ENCODE measurements at regions not wholly inside any gene's neighbourhood (a gene's known extent, or its start where the extent isn't known, plus 50 kb on each side); places are given as distances from the start of the nearest gene placed in this dataset.

DNA sequence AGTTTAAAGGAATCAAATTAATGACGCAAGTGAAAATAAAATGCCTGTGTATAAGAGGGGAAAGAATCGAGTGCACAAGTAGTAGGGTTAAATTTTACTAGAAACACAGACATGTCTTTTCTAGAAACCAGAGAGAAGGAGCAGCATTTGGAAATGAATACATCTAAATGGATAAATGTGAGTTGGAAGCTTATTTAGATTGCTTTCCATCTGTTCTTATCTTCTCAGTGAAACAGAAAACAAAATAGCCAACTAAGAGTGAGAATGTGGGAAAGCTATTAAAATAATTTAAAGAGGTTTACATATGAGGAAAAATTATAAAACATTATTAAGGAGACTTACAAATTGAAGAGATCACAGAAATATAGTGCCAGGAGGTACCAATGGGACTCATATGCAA is 1818.9 kb upstream of the FLRT2 start:
- BruUV-seq (replicated peaks) = no TSS peak
- no peaks in the 10 kb centered on the region for H3K36me3 ChIP-seq (ENCODE audit: insufficient read depth, low read length)
- intact Hi-C loops (cut with micrococcal nuclease; ENCODE audit: unreplicated experiment) = no loop called here
- no peaks in the 10 kb centered on the region for H3K9me2 ChIP-seq (ENCODE audit: insufficient read depth, low read length)
- H3K9me3 ChIP-seq (ENCODE audit: low read length) = no peaks in the 10 kb centered on the region
- no peaks in the 10 kb centered on the region for H3K79me2 ChIP-seq (ENCODE audit: insufficient read depth, low read depth, low read length)
- H3K27ac ChIP-seq (ENCODE audit: low read depth, low read length, poor library complexity, severe bottlenecking) = no peak overlapping the region
- no peaks in the 10 kb centered on the region for H3K4me1 ChIP-seq (ENCODE audit: insufficient read depth, low read length, poor library complexity, severe bottlenecking)
- CTCF ChIA-PET (ENCODE audit: unreplicated experiment) = no interaction called here
- H3K4me2 ChIP-seq (ENCODE audit: low read length) = no peak overlapping the region
- H4K20me1 ChIP-seq (ENCODE audit: insufficient read depth, low read length) = no peaks in the 10 kb centered on the region
- TF ChIP-seq, protein P1, sequence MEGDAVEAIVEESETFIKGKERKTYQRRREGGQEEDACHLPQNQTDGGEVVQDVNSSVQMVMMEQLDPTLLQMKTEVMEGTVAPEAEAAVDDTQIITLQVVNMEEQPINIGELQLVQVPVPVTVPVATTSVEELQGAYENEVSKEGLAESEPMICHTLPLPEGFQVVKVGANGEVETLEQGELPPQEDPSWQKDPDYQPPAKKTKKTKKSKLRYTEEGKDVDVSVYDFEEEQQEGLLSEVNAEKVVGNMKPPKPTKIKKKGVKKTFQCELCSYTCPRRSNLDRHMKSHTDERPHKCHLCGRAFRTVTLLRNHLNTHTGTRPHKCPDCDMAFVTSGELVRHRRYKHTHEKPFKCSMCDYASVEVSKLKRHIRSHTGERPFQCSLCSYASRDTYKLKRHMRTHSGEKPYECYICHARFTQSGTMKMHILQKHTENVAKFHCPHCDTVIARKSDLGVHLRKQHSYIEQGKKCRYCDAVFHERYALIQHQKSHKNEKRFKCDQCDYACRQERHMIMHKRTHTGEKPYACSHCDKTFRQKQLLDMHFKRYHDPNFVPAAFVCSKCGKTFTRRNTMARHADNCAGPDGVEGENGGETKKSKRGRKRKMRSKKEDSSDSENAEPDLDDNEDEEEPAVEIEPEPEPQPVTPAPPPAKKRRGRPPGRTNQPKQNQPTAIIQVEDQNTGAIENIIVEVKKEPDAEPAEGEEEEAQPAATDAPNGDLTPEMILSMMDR (conservative IDR thresholded peaks at IDR 0.05; ENCODE audit: low read length) = no peak
- TF ChIP-seq EZH2phosphoT487 (IDR thresholded peaks at IDR 0.05; ENCODE audit: borderline replicate concordance, low read depth, low read length) = no peak
- H2AFZ ChIP-seq (ENCODE audit: low read length) = no peak overlapping the region
- no peak overlapping the region for H3K4me3 ChIP-seq (ENCODE audit: low read depth, low read length, poor library complexity, severe bottlenecking)
- POLR2A ChIA-PET = no interaction called here
- DNase-seq (ENCODE audit: low spot score) = no peak

DNA sequence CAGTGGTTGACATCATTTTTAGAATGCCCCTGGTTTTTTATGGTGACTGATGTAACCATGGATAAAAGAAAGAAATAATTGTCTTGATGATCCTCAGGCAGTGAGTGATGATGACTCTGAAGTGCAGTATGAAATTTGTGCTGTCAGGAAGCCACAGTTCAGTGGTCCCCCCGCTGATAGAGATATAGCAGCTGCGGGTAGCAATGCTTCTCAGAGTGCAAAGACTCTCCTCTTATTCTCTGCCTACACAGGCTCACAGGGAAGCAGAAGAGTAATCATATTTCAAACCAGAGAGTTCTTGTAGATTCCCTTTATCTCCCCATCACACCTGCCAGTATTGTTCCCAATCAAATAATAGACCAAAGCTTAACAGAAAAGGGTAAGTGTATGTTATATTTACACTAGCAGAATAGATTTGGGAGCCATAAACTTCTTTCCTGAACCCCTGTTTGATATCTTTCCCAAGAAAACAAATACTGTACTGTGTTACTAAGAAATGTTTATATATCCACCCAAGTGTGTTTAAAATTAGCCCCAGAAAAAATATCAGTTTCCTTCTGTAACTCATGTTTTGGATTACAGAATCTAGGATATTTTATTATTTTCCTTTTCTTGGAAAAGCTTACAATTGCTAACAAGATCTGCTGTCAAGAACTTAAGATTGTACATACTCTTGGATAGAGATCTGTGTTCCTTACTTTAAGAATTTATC is 1817.4 kb upstream of the FLRT2 start:
- ChIA-PET POLR2A (interaction anchor here (0.7 kb wide), 3 partner anchors 19 to 183 kb away, joined by 3 to 4 read pairs (median 3); no protein-coding TSS in a partner anchor), CTCF (ENCODE audit: unreplicated experiment) (no interaction called here)
- Histone ChIP-seq H3K4me2 (ENCODE audit: low read length) (no peak overlapping the region), H2AFZ (ENCODE audit: low read length) (no peak overlapping the region), H3K9me3 (ENCODE audit: low read length) (no peaks in the 10 kb centered on the region), H3K4me3 (ENCODE audit: low read depth, low read length, poor library complexity, severe bottlenecking) (no peak overlapping the region), H3K9me2 (ENCODE audit: insufficient read depth, low read length) (no peaks in the 10 kb centered on the region), H3K27ac (ENCODE audit: low read depth, low read length, poor library complexity, severe bottlenecking) (no peak overlapping the region), H3K36me3 (ENCODE audit: insufficient read depth, low read length) (no peaks in the 10 kb centered on the region), H4K20me1 (ENCODE audit: insufficient read depth, low read length) (no peaks in the 10 kb centered on the region), H3K4me1 (ENCODE audit: insufficient read depth, low read length, poor library complexity, severe bottlenecking) (no peaks in the 10 kb centered on the region), H3K79me2 (ENCODE audit: insufficient read depth, low read depth, low read length) (no peaks in the 10 kb centered on the region)
- no TSS peak for BruUV-seq (replicated peaks)
- TF ChIP-seq, protein P1 (conservative IDR thresholded peaks at IDR 0.05; ENCODE audit: low read length) = no peak
- no peak for TF ChIP-seq EZH2phosphoT487 (IDR thresholded peaks at IDR 0.05; ENCODE audit: borderline replicate concordance, low read depth, low read length)
- DNase-seq (ENCODE audit: low spot score) = no peak
- intact Hi-C loops (cut with micrococcal nuclease; ENCODE audit: unreplicated experiment) = no loop called here

DNA sequence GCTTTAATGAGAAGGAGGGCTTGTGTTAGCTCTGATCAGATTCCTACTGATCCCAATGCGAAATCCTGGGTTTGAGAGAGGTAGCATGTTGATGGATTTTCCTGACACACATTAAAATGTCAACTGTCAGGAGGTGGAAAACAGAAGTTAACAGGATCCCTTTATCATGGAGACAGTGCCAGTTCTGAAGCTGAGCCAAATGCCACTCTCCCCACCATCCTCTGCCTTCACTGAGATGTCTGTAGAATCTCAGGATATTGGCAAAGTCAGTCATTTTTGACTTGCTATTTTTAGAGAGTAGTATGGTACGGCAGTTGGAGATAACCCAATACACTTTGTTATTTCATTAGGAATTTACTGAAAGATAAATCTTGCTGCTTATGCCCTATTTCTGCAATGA is 1816.2 kb upstream of the FLRT2 start:
- no peaks in the 10 kb centered on the region for H4K20me1 ChIP-seq (ENCODE audit: insufficient read depth, low read length)
- DNase-seq (ENCODE audit: low spot score) = no peak
- H2AFZ ChIP-seq (ENCODE audit: low read length) = no peak overlapping the region
- no peak for TF ChIP-seq EZH2phosphoT487 (IDR thresholded peaks at IDR 0.05; ENCODE audit: borderline replicate concordance, low read depth, low read length)
- TF ChIP-seq, protein P1 (conservative IDR thresholded peaks at IDR 0.05; ENCODE audit: low read length) = no peak
- H3K9me3 ChIP-seq (ENCODE audit: low read length) = no peaks in the 10 kb centered on the region
- POLR2A ChIA-PET = interaction anchor here (2.1 kb wide), 1 partner anchor 23 kb away, joined by 4 read pairs; no protein-coding TSS in a partner anchor
- BruUV-seq (replicated peaks) = no TSS peak
- H3K4me3 ChIP-seq (ENCODE audit: low read depth, low read length, poor library complexity, severe bottlenecking) = no peak overlapping the region
- no peaks in the 10 kb centered on the region for H3K79me2 ChIP-seq (ENCODE audit: insufficient read depth, low read depth, low read length)
- no peaks in the 10 kb centered on the region for H3K9me2 ChIP-seq (ENCODE audit: insufficient read depth, low read length)
- CTCF ChIA-PET (ENCODE audit: unreplicated experiment) = no interaction called here
- H3K27ac ChIP-seq (ENCODE audit: low read depth, low read length, poor library complexity, severe bottlenecking) = no peak overlapping the region
- H3K4me2 ChIP-seq (ENCODE audit: low read length) = no peak overlapping the region
- H3K4me1 ChIP-seq (ENCODE audit: insufficient read depth, low read length, poor library complexity, severe bottlenecking) = no peaks in the 10 kb centered on the region
- H3K36me3 ChIP-seq (ENCODE audit: insufficient read depth, low read length) = no peaks in the 10 kb centered on the region
- intact Hi-C loops (cut with micrococcal nuclease; ENCODE audit: unreplicated experiment) = no loop called here

All from OCI-LY7 (cell line).